Cardiac fibroblast (primary cell): ENCODE measurements at regions not wholly inside any gene's neighbourhood (a gene's known extent, or its start where the extent isn't known, plus 50 kb on each side); places are given as distances from the start of the nearest gene placed in this dataset.

Experiments
- DNase-seq, 2 donors: peaks; one replicate each; pipeline versions ENCODE4 v3.0.0 to v3.0.0-alpha.2; 2010; ENCODE audit warnings: low read depth in 2 of 2
- H3K4me3 ChIP-seq, 2 donors: replicated peaks in 1 of 2; 1 replicate in 1 of 2; 2 replicates in 1 of 2; pipeline ENCODE4 v1.5.1; 2011; ENCODE audit warnings: low read depth in 2 of 2, low read length in 2 of 2, mild to moderate bottlenecking in 2 of 2, moderate library complexity in 1 of 2
- TF ChIP-seq, protein P1 (sequence below): IDR thresholded peaks from one replicate; pipeline ENCODE4 v1.5.1; 2011; ENCODE audit warnings: low read depth, mild to moderate bottlenecking, low read length, inconsistent platforms

DNA sequence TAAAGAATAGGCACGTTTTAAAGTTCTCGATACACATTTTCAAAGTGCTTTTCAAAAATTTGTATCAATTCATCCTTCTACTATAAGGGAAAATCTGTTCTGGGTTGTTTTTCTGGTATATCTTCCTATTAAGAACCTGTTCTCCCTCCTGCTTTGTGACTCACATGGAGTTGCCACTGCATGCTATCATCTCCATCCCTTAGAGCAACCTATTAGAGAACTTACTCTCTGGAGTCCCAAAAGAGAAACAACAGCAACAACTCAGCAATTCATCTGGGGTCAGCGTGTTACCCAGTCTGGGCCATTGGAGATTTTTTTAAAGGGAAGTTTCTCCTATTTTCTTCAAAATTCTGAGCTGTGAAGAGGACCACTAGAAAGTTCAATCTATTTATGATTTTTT, 227.4 kb downstream of the HLX start:
- H3K4me3 ChIP-seq: no peak overlapping the region
- no peak for DNase-seq
- TF ChIP-seq, protein P1, sequence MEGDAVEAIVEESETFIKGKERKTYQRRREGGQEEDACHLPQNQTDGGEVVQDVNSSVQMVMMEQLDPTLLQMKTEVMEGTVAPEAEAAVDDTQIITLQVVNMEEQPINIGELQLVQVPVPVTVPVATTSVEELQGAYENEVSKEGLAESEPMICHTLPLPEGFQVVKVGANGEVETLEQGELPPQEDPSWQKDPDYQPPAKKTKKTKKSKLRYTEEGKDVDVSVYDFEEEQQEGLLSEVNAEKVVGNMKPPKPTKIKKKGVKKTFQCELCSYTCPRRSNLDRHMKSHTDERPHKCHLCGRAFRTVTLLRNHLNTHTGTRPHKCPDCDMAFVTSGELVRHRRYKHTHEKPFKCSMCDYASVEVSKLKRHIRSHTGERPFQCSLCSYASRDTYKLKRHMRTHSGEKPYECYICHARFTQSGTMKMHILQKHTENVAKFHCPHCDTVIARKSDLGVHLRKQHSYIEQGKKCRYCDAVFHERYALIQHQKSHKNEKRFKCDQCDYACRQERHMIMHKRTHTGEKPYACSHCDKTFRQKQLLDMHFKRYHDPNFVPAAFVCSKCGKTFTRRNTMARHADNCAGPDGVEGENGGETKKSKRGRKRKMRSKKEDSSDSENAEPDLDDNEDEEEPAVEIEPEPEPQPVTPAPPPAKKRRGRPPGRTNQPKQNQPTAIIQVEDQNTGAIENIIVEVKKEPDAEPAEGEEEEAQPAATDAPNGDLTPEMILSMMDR: no peak

DNA sequence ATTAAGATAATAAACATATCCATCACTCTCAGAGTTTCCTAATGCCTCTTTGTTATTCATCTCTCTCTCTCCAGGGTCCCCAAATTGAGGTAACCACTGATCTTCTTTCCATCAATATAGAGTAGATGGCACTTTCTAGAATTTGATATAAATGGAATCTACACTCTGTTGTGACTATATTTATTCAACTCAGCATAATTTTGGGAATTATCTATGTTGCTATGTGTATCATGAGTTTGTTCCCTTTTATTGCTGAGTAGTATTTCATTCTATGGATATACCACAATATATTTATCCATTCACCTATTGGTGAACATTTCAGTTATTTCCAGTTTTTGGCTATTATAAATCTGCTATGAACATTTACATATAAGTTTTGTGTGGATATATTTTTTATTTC, 230.7 kb downstream of the HLX start:
- TF ChIP-seq, protein P1: no peak
- no peak overlapping the region for H3K4me3 ChIP-seq
- no peak for DNase-seq

DNA sequence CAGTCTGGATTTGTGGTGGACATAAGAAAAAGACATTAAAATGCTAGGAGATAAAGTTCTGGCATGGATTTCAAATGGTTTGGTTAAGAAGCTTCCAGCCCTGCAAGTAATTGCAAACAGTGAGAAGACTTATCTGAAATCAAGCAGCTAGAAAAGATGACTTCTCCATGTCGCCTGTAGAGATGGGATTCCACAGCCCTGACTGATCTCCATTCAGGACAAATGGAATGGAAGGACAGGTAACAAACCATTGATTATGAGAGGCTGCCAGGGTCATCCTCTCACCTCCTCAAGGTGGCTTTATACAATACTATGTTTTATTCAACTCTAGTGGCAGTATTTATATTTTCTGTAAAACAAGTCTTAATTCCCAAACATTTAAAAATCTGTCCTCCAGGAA, 237.9 kb downstream of the HLX start:
- TF ChIP-seq, protein P1: no peak
- no peak overlapping the region for H3K4me3 ChIP-seq
- DNase-seq: no peak

- TF ChIP-seq, protein P1: no peak
- H3K4me3 ChIP-seq: no peak overlapping the region
- DNase-seq: peak; percentile 74 to 86
Measured at GRCh38 chr1:221117548-221117951, 238.3 kb downstream of the HLX start.

GRCh38 chr1:221118176-221118937, 239.1 kb downstream of the HLX start:
- TF ChIP-seq, protein P1: no peak
- no peak for DNase-seq

DNA sequence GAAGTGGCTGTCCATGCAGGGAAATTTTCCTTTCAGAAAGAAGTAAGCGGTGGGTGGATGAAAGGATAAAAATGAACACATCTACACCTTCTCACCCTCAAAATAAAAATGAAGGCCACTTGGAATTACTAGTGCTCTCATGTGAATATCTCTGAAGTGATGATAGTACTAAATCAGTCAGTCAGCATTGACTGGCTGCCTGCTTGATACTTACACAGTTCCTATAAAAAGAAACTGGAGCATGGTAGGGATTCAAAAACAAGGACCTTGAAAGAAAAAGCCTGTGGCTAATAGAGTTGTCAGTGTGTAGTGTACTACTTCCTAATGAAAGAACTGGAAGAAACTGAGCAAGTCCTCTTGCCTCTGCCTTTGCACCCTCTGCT, 239.7 kb downstream of the HLX start:
- H3K4me3 ChIP-seq: no peak overlapping the region
- TF ChIP-seq, protein P1: no peak
- DNase-seq: no peak

More at GRCh38 chr1:221118176-221118937, 239.1 kb downstream of the HLX start:
- no peak overlapping the region for H3K4me3 ChIP-seq

DNA sequence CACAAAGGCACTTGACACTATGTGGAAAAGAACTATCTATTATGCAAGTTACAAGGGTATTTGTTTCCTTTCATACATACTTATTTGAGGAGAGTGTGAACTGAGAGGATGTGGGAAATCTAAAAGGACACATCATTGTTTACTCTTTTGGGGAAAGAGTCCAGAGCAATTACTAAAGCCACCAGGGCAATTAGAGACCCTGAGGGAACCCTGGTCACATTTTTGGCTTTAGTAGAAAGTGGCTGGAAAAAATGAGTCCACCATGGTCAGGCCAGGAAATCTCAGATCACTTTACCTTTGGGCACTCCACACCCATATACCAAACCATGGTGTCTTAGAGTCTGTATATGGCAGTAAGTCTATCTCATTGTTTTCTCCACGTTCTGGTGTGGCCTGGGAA, 243.3 kb downstream of the HLX start:
- TF ChIP-seq, protein P1: no peak
- no peak for DNase-seq
- no peak overlapping the region for H3K4me3 ChIP-seq
